ENCODE measurements at regions not wholly inside any gene's neighbourhood (a gene's known extent, or its start where the extent isn't known, plus 50 kb on each side); places are given as distances from the start of the nearest gene placed in this dataset.
"Not testable (repeated sequence)": the region's sequence is repeated elsewhere in the genome, so short reads cannot be mapped to it uniquely, and the experiment has no call there.

DNA sequence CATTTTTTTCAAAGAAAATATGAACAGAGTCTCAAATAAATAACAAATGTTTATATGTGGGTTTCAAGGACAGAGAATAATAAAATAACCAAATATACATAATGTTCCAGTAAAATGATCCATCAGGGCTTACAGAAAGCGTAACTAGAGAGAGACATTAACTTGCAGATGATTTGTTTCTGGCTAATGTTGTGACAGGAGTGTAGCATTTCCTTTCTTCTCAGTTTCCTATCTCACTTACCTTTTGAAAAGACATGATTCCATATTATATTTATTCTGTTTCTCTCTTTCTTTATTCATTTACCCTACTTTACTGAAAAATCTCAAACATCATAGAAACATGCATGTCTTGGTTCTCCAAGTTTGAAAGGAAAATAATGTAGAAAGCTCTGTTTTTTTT, 451.3 kb upstream of the CDH9 start:
- no peak for FAIRE-seq

DNA sequence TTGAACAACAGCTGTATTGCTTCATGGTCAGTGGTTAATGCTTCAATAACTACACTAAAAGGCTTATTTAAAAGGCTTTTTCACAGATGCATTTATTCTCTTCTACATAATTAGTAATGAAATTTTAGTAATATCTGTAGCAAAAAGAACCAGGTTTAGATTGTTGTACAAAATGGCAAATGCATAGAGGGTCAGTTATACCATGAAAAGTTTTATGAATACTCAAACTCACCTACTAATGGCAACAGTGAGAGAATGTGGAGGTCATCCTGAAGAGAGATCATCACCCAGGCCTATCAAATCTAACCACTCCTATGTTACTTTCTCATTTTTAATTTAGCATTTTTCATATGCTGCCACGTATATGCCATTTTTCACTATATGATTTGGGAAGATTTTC, 444.3 kb upstream of the CDH9 start:
- FAIRE-seq: no peak

DNA sequence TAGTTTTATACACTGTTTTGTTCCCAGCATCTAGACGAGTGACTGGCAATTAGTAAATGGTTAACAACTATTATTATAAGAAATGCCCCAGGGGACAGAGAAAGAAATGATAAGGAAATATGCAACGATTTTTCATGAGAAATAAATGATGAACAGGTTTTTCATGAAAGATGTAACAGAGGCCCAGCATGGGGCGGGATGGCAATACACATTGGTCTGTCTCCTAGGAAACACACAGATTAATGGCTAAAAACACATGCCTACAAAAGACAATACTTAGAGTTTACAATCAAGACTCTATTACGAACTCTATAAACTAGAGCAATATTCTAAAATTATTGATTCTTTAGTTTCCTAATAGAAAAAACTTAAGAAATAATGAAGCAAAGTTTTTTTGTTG, 441.5 kb upstream of the CDH9 start:
- FAIRE-seq: no peak

- no peak for FAIRE-seq
Observed at GRCh38 chr5:27477550-27477949, 439.2 kb upstream of the CDH9 start.

GRCh38 chr5:27476356-27476988, 438.1 kb upstream of the CDH9 start:
- FAIRE-seq: no peak

- no peak for FAIRE-seq
Observed at GRCh38 chr5:27475063-27475462, 436.7 kb upstream of the CDH9 start.

GRCh38 chr5:27474395-27474794, 436.0 kb upstream of the CDH9 start:
- FAIRE-seq: no peak

DNA sequence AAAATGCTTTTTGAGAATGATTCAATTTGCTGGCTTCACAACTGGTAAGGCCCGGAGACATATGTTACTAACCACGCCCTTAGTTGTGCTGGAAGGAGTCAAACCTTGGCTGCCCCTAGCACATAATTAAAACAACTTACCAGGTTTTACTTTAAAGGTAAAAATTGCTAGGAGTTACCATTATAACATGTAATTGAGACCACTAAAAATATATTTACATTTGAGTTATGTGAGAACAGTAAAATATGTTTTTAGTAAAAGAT, 435.6 kb upstream of the CDH9 start:
- peak; percentile 88 for FAIRE-seq

DNA sequence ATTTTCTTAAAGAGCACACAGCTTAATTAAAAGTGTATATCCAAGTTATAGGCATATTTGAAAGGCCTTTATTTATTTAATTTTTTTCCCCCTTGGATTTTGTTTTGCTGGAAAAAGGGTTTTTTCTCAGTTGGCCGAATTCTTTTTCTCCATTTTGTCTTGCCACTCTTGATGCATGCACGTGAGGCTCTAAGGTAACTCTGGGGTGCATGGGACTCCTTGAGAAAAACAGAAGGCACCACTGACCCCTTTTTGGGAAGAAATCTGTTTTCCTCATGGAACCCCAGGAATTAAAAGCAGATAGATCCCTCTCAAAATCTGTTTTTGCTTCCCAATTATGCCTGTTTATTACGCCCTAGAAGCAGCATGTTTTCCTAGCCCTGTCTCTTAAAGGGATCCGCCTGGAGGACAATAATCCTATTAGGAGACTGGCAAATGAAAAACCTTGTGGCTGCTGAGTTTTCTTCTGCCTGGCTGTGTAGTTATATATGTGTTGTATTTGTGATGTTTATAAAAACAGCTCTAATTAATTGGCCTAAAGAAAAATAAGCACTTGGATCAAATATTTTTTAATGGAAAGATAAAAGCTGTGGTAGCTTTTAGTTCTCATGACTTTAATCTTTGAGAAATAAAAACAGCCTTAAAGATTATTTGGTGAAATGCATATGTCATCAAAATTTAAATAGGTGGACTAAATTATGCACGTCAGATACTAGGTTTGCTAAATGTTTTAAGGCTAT, 435.1 kb upstream of the CDH9 start:
- FAIRE-seq: peak; percentile 78

GRCh38 chr5:27472871-27473270, 434.5 kb upstream of the CDH9 start:
- peak; percentile 47 for FAIRE-seq

GRCh38 chr5:27472000-27472763, 433.8 kb upstream of the CDH9 start:
- FAIRE-seq: peak; percentile 99

GRCh38 chr5:27466959-27467358, 428.6 kb upstream of the CDH9 start:
- FAIRE-seq: no peak

- no peak for FAIRE-seq
Observed at GRCh38 chr5:27465140-27465539, 426.8 kb upstream of the CDH9 start.

DNA sequence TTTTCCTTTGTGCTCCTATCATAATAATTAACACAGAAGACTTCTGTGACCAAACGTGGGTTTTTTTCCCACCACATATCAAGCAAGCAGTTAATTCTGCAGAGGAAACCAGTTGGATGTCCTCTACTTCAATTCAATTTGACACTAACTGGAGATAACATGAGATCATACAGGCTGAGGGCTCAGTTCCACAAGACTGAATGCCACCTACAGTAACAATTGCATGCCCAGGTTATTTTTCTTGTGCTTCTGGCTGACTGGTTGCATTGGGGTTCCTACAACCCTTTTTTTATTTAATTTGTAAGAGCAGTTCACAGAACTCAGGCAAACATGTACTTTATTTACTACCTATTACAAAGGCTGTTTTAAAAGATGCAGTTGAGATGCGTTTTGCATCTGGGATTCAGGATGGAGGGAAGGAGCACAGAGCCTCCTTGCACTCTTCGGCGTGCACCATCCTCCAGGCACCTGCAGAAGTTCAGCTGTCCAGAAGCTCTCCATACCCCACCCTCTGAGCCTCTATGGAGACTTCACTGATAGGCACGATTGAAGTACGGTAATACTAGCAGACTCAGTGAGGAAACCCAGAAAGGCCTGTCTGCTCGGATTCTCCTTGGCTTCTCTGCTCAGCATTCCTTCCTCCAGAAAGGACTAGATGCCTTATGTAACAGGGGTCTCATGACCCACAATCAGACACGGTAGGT, 425.2 kb upstream of the CDH9 start:
- FAIRE-seq: no peak

DNA sequence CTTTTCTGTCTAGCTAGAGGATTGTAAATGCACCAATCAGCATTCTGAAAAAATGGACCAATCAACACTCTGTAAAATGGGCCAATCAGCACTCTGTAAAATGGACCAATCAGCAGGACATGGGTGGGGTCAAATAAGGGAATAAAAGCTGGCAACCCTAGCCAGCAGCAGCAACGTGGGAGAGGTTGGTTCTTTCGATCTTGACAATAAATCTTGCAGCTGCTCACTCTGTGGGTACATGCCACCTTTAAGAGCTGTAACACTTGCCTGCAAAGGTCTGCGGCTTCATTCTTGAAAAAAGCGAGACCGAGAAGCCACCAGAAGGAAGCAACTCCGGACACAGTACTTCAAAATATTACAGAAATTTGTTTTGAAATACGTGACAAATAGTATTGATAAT, 424.6 kb upstream of the CDH9 start:
- FAIRE-seq: no peak

GRCh38 chr5:27458287-27458686, 419.9 kb upstream of the CDH9 start:
- no peak for FAIRE-seq

DNA sequence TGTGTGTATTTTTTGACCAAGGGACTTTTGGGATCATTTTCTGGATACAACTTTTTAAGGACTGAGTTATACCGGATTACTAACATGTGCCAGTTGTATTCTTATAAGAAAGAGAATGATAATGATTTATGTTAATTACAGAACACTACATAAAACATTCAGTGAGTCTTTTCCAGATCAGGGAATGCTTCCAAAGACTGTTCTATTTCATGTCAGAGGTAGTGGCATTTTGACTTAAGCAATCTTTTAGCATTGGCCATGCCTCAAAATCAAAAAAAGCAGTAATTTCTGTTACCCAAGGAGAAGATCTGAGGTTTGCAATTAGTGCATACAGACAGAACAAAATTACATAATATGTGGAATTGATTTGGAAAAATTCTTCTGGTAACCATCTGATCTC, 413.0 kb upstream of the CDH9 start:
- FAIRE-seq: no peak

DNA sequence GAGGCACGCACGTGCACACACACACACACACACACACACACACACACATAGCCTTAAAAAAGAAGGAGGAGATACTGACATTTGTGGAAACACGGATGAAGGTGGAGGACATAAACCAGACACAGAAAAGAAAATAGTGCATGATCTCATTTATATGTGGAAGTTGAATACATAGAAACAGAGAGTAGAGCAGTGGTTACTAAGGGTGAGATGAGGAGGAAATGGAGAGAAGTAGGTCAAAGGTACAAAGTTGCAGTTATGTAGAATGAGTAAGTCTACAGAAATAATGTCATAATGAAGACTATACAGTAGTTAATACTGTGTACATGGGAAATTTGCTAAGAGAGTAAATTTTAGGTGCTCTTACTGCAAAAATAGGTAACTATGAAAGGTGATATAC, 412.2 kb upstream of the CDH9 start:
- no peak for FAIRE-seq

GRCh38 chr5:27439383-27439782, 401.0 kb upstream of the CDH9 start:
- FAIRE-seq: not testable (repeated sequence)

DNA sequence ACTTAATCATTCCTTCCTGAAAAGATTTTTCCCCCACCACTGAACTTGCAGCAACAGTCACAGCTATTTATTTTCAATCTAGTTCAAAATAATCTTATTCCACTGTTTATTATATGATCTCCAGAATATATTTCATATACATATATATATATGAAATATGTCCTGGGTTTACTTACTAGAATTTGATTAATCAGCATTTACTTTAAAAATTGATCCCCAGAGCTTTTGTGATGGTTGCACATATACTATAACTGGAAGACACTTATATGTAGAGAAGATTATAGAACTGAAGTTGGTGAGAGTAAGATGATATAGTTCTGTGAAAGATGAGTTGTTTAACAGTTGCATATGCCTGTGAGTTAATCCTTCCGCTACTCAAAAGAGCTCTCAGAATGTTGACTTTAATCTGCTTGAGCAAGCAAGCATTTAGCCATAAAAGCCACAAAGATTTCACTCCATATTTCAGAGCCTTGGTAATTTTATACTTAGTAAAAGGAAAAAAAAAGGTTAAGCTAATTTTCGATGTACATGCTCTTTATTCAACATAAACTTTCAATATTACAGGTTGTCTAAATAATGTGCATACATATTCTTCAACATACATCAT, 399.3 kb upstream of the CDH9 start:
- FAIRE-seq: no peak

- no peak for FAIRE-seq
Observed at GRCh38 chr5:27434335-27434734, 395.9 kb upstream of the CDH9 start.

GRCh38 chr5:27414099-27414498, 375.7 kb upstream of the CDH9 start:
- no peak for FAIRE-seq

GRCh38 chr5:27412384-27412783, 374.0 kb upstream of the CDH9 start:
- no peak for FAIRE-seq

Measured in G401.6 (cell line).